Stimulated activated CD8-positive, alpha-beta memory T cell treated with anti-CD3 and anti-CD28 coated beads, Interleukin-2, amount 100 ng/mL, for 1 hour (primary cell): ENCODE measurements at regions not wholly inside any gene's neighbourhood (a gene's known extent, or its start where the extent isn't known, plus 50 kb on each side); places are given as distances from the start of the nearest gene placed in this dataset.

ENCODE experiments used
- DNase-seq, 2 donors: peaks; one replicate each; pipeline ENCODE4 v3.0.0-alpha.2; 2020; ENCODE audit warnings: low read depth in 2 of 2

DNA sequence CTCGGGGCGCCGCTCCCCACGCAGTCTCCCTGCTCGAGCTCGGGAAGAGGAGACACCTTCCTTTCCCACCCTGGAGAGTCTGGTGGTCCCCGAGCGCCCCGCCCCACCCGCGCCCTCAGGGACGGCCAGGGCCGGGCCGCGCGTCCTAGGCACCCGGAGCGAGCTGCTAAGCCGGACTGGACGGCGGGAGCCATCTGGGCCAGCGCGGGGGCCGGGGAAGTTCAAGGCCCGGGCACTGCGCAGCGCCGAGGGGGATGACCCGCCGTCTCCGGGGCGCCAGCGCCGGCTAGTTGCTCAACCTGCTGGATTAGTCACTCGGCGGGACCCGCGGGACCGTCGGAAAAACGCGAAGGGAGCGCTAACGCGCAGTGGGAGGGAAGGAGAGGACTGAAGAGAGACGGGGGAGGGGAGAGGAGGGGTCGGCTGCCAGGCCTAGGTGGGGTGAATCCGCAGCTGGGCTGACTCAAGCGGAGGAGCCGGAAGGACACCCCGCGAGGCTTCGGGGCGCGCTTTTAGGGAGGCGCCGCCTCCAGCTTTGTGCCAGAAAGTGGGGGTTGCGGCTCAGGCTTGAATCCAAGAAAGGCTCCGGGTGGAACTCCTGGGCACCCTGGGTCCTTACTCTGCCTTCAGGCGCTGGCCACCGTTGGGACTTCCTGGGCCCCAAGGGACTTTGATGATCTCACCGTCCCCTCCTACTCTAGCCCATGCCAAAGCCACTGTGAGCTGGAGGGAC lies 75.7 kb upstream of the FOXP4 start:
- DNase-seq = no peak

DNA sequence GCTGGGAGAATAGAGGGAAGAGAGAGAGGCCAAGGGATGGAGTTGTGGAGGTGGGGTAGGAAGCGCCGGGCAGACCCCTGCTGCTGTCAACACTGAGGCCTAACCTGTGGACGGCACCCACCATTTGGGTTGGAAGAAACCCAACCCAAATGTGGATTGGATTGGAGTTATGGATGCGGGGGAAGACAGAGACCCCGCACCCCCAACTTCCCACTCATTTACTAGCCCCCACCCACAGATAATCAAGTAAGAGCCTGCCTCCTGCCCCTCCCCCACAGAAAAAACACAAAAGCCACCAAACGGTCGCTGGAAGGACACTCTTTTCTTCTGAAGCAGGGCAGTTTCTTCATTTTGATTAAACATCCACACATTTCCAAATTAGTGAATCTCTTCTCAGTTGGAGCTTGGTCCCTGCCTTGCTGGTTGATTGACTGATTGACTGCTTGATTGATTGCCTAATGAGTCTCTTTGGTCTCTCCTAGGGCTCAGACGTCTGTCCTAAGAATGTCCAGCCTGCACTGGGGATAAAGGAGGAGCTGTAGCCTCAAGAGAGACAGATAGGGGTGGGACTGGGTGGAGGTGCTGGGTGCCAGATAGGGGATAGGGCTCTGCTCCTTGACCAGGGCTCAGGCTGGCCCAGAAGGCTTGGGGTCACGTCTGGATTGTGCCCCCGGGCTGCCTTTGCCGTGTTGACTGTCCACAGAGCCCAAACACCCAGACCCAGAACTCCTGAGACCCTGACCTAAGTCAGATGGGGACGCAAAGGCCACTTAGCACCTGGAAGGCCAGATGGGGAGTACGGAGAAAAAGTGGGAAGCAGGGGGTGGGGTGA lies 74.9 kb upstream of the FOXP4 start:
- no peak for DNase-seq

DNA sequence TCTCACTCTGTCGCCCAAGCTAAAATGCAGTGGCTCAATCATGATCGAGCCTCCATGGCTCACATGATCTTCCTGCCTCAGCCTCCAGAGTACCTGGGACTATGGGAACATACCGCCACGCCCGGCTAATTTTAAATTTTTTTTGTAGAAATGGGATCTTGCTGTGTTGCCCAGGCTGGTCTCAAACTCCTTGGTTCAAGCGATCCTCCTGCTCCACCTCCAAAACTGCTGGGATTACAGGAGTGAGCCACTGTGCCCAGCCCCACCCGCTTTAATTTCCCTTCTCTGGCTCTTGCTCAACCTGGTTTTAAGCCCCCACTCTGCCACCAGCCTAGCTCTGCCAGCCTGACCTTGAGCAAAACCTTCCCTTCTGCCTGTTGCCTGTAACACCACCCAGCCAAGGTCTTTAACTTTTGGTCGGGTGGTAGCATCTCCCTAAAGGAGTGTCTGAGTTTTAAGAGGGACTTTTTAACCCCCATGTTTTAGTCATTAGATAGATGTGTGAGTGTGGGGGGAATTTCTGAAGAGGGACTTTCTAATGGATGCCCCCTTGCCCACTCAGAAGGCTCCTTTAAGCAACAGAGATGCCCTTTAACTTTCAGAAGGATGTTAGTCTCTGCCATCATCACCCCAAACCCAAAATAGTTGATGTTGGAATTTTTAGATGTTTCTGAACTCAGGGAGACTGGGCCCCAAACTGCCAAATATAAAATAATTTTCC lies 71.8 kb upstream of the FOXP4 start:
- DNase-seq = no peak

DNA sequence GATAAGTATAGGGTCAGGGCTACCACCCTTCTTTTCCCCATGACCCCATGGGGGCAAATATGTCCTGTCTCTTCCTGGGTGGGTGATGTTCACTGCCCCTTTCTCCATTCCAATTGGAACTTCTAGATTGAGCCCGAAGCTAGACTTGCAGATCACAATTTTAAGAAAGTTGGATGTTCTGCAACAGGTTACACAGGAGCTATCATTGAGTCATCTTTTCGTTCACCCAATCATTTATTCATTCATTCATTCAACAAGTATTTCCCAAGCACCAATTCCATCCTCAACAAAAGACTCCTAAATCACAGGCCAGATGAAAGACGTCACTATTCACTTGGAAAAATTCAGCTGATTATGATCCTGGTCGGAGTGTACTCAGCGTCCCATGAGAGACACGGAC lies 71.0 kb upstream of the FOXP4 start:
- no peak for DNase-seq

GRCh38 chr6:41475737-41476357 lies 70.3 kb upstream of the FOXP4 start:
- DNase-seq = no peak

DNA sequence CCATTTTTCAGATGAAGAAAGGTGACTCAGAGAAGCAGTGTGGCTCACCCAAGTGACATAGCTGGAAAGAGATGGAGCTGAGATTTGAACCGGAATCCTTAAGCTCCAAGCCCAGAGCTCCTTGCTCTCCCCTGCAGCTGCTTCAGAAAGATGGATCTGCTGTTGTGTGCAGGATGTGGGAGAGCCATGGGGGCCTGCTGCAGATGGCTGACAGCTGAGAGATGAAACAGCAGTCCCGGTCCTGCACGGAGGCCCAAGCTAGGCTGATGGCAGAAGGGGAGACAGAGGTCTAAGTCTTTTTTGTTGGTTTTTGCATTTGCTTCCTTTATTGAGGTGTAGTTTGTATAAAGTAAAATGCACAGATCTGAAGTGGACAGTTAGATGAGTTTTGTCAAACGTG lies 69.8 kb upstream of the FOXP4 start:
- no peak for DNase-seq

DNA sequence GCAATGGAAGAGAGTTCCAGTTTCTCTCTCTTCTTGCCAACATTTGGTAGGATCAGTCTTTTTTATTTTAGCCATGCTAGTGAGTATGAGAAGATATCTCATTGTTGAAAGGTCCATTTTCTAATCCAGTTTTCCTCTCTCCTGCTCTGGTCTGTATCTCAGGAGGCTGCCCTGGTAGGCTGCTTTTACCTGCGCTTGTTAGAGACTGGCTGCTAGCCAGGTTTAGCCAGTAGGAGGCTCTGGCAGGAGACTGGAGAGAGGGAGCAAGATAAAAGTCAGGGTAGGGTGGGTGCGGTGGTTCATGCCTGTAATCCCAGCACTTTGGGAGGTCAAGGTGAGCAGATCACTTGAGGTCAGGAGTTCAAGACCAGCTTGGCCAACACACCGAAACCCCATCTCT lies 68.6 kb upstream of the FOXP4 start:
- DNase-seq = no peak

DNA sequence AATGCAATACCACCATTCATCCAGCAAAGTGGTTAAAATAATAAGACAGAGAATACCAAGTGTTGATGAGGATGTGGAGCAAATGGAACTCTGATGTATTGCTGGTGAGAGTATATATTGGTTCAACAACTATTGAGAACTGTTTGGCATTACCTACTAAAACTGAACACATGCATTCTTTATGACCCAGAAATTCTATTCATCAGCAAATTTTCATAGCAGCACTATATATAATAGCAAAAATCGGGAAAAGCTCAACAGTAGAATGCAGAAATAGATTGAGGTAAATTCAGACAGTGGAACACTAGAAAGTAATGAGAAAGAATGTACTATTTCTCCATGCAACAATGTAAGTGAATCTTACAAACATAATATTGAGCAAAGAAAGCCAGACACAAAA lies 62.2 kb upstream of the FOXP4 start:
- no peak for DNase-seq

- DNase-seq = no peak
Observed at GRCh38 chr6:41487860-41488432, 58.2 kb upstream of the FOXP4 start.

DNA sequence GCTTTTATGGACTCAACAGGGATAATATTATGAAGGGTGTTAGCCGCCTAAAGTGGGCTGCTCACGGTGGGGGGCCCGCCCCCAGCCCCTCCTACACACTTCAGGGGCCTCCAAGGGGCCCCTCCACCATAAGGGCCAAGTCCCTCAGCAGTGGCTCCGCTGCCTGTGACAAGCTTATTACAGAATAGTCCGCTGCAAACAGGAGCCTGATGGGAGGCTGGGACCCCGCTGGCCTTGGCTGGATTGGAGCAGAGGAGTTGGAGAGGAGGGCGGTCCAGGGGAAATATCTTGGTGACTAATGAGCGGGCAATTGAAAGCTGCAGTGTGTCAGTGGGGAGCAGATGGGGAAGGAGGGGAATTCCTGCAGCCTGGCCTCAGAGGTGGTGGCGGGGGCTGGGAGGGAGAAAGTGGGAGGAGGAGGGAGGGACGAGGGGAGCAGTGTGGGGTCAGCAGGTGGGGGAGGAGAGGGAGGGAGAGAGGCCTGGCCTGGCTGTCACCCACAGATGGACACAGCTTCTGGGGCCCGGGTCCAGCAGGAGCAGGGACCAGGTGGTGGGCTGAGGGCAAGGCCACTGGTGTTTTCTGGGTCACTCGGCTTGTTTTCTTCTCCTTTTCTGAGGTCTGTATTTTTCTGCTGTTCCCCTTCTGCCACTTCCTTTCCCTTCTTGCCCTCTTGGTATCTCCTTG lies 57.6 kb upstream of the FOXP4 start:
- DNase-seq = no peak

DNA sequence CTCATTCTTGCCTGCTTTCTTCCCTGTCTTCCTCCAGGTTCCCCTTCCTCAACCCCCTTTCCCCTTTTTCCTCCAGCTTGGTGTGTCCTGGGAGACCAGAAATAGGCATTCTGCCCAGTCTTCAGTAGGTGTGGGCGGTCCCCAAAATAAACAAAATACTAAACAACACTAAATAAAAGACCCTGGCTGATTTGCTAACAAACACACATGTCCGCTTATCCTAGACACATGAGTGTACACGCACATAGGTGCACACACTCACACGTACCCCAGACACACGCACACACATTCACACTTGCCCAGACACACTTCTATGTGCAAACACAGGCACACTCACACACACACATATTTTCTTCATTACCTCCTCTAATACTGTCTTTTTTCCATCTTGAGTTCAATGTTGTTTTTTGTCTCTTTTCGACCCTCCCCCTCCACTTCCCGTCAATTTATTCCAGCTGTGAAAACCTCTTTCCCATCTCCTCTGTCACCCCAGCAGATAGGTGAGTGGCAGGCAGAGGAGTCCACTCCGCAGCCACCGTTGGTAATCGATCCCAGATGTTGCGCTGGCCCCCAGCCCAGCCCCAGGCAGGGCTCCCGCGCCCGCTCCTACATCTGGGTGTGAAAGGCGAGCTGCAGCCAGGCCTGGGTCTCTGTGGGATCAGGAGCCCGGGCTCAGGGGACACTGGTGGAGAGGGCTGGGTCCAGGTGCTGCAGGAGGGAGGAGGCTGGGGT lies 56.9 kb upstream of the FOXP4 start:
- DNase-seq = no peak

- DNase-seq = no peak
Observed at GRCh38 chr6:41492261-41492891, 53.8 kb upstream of the FOXP4 start.

DNA sequence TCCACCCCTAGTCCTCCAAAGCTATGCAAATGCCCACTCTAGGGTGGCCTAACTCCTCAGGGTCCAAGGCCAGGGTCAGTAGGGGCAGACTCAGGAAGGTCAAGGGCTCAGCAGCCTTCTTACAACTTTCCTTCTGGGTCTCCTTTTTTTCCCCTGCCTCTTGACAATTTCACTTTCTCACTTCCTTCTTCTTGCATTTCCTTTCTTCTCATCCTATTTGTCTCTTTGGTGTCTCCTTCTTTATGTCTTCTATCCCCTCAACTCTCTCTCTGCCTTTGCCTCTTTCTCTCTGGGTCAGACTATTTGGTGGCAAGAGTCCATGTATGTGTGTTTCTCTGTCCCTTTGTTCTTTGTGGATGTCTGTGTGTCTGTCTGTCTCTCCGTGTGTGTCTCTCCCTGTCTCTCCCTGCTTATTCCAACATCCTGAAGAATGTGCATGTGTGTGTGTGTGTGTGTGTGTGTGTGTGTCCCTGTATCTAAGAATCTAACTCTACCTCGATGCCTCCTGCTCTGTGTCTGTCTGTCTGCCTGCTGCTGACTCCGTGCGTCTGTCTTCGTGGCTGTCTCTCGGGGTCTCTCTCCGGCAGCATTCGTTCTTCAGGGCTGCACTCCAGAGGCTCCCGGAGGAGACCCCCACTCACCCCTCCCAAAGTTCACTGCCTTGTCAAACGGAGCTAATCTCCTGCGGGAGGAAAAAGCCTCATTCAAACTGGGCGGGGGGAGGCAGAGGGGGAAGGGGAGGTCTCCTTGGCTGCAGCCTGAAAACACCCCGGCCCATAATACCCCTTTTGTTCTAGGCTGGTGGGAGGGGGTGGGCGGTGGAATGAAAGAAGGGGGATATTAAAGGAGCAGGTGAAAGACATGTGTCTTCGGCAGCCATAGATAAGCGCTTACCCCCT lies 51.7 kb upstream of the FOXP4 start:
- no peak for DNase-seq
